ENCODE measurements at regions not wholly inside any gene's neighbourhood (a gene's known extent, or its start where the extent isn't known, plus 50 kb on each side); places are given as distances from the start of the nearest gene placed in this dataset.

DNA sequence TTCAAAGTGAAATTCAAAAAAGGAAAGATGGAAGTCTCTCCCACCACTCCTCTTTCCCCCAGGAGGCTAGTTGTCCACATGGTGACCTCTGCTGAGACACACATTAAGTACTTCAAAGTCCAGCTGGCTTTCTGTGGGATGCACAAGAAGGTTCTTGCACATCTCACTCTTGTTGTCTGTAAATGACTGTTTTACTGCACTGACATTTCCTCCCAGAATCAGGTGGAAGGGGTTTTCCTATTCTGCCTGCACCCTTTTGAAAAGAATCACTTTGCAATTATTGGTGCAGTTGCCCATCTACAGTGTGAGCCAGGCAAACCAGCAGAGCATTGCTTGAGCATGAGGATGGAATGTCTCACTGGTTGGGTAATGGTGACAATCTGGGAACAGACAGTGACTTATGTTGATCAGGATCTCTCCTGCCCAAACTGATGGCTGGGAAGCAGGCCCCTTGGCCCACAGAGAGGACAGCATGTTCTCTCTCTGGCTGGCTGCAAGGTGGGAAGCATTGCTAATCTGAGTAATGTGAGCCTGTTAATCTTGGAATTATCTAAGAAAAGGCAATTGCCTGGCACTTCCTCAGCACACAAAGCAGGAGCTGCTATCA is 347.7 kb upstream of the SATB1 start:
- DNase-seq (ENCODE audit: low spot score), result no peak

- no peak for DNase-seq (ENCODE audit: low spot score)
Observed at GRCh38 chr3:18771931-18772330, 346.8 kb upstream of the SATB1 start.

DNA sequence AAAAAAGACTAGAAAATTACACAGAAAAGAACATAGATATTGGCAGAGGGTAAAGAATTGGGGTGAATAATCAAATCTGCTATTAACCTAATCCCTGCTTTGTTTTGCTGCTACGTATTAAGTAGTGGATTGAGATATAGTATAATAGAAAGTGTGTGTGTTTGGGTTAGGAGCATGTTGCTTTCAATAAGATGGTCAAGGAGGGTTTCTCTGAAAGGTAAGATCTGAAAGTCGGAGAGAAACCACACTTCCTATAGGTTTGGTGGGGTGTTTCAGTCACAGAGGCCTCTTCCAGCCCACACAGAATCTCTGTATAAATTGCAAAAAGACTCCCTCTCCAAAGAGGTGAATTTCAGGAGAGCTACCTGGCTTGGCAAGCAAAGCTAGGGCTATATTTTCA is 345.7 kb upstream of the SATB1 start:
- DNase-seq (ENCODE audit: low spot score), result no peak

DNA sequence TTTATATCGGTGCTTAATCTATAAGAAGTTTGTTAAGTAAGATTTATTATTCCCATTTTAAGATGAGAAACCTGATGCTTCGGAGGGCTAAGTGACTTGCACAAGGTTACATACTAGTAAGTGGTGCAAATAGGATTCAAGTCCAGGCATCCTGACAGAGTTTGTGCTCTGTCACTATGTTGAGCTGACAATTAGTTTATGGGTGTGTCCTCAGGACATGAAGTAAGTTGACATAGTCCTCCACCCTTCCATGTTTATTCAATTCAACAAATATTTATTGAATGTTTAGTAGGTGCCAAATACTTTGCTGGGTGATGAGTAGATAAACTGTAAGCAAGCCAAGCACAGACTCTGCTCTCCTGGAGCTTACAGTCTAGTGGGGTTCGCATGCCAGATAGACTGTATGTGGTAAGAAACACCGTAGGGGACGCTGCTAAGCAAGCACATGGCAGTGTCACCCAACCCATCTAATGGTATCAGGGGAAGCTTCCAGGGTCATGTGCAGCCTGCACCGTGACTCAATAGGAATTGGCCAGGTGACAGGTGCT is 342.7 kb upstream of the SATB1 start:
- DNase-seq (ENCODE audit: low spot score), result no peak

DNA sequence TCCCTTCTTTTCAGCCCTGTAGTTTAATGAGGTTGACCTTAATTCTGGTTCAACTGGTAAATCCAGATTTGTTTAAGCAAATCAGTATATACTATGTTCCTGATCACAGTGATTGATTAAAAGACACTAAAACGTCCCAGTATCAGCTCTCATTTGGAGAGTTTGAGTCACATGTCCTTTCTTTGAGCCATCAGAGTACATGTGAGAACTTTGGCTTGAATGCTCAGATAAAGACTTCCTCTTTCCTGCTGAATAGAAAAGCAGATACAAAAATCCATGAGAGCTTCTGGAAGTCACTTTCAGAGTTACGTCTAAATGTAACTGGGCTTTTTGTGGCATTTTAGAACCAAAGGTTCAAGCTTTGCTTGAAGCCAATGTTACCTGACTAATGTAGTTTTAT is 341.8 kb upstream of the SATB1 start:
- no peak for DNase-seq (ENCODE audit: low spot score)

DNA sequence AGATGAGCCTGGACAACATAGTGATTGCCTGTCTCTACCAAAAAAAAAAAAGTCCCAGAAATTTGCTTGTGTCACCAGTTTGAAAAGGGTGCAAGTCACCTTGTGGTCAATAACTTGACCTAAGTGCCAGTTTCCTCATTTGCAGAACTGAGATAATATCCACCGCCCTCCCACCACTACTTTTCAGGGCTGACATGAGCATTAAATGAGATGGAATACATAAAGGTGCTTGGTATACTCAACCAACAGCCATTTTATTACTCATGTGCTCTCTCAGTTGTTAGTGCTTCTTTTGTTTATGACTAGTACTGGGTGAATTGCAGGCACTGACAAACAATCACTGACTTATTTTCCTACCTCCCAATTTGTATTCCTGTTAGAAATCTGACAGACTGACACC is 340.5 kb upstream of the SATB1 start:
- no peak for DNase-seq (ENCODE audit: low spot score)

GRCh38 chr3:18765161-18765560 is 340.0 kb upstream of the SATB1 start:
- no peak for DNase-seq (ENCODE audit: low spot score)

DNA sequence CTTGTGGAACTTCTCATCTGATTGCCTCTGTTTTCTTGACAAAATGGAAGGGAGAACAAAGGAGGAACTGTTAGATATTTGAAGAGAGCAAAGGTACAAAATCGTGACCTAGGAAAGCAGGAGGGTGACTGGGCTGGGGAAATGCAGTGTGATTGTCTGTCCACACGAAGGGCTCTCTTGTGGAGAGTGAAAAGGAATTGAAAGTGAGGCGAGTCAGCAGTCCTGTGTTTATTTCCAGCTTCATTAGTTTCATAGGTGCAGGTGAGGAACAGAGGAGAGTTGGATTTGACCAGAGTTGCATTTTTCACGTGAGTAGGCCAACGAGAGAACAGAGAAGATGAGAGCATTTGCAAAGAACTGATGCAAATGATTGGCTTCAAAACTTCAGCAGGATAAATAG is 336.4 kb upstream of the SATB1 start:
- DNase-seq (ENCODE audit: low spot score), result no peak

GRCh38 chr3:18758047-18758704 is 333.0 kb upstream of the SATB1 start:
- peak; percentile 85 for DNase-seq (ENCODE audit: low spot score)

DNA sequence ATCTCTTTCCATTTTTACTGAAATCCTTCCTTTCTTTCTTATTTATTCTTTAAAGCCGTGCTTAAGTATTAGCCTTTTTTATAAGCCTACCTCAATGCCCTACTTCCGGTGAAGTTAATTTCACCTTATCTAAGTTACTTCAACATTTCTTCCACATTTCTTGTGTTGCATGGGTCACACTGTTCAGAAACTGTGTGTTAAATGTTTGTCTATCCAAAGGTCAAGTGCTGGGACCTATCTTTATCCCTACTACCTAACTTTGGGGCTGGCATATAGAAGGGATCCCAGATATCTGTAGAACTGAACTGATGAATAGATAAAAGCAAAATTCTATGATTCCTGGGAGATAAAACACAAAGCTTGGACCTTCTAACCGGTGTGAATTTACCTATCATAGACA is 332.3 kb upstream of the SATB1 start:
- no peak for DNase-seq (ENCODE audit: low spot score)

DNA sequence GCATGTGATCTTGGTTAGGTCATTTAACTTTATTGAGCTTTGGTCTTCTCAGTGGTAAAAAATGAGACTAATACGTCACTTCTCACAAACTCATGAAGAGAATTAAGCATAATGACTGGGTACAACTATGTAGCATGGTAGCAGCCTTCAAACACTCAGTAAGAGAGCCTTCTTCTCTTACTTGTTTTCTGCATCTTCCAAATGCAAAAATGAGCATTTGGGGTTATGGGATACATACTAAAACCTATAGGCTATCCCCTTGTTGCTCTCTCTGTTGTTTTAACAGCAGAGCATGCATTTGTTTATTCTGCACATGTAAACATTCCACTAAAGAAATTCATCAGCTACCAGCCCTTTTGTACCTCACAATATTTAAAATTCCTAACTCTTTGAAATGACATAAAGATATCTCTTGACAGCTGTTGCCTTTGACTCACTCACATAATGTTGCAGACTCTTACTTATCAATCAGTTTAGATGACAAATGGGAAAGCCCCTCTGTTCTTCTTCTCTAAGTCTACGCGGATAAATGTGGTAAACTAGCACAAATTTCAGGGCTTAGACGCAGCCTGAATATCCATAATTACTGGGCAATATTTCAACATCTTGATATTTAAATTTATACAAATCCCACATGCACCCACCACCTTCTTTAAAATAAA is 327.3 kb upstream of the SATB1 start:
- DNase-seq (ENCODE audit: low spot score), result no peak

GRCh38 chr3:18751514-18751913 is 326.4 kb upstream of the SATB1 start:
- peak; percentile 62 for DNase-seq (ENCODE audit: low spot score)

GRCh38 chr3:18747383-18747782 is 322.2 kb upstream of the SATB1 start:
- peak; percentile 25 for DNase-seq (ENCODE audit: low spot score)

GRCh38 chr3:18745472-18745871 is 320.3 kb upstream of the SATB1 start:
- no peak for DNase-seq (ENCODE audit: low spot score)

- no peak for DNase-seq (ENCODE audit: low spot score)
Observed at GRCh38 chr3:18744472-18744871, 319.3 kb upstream of the SATB1 start.

DNA sequence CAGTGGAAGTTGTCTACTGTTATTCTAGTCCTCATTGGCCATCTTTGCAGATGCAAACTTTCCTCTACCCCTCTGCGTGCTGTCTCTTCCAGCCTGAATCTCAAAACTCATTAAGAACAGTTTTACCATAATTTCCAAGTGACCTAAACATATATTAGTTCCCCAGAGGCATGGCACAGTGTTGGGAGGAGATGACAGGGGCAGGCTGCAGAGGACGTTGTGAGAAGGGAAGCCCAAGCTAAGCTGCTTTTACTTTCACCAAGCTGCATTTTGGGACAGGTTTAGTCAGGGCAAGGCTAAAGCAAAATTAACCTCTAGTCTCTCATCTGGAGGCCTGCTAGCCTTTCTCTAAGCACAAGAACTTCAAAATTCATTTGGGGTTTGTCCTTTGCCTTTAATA is 318.6 kb upstream of the SATB1 start:
- DNase-seq (ENCODE audit: low spot score), result no peak

- peak; percentile 76 for DNase-seq (ENCODE audit: low spot score)
Observed at GRCh38 chr3:18740631-18741583, 315.8 kb upstream of the SATB1 start.

GRCh38 chr3:18739099-18739433 is 313.9 kb upstream of the SATB1 start:
- DNase-seq (ENCODE audit: low spot score), result no peak

- no peak for DNase-seq (ENCODE audit: low spot score)
Observed at GRCh38 chr3:18738393-18739098, 313.4 kb upstream of the SATB1 start.

- DNase-seq (ENCODE audit: low spot score), result no peak
Observed at GRCh38 chr3:18735005-18735404, 309.9 kb upstream of the SATB1 start.

DNA sequence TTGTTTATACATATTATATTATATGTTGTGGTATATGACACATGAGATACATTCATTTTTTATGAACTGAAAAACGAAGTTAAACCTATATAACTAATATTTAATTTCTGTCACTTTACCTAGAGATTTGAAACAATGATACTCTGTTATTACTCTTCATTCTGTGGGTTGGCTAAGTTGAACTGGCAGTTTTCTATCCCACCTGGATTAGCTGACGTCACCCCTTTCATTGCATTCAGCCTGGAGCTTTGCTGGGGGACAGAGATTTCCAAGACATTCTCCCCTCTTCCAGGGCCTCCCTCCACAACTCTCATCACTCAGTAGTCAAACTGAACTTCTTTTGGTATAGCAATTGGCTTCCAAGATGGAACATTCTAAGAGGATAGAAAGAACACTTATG is 309.2 kb upstream of the SATB1 start:
- no peak for DNase-seq (ENCODE audit: low spot score)

DNA sequence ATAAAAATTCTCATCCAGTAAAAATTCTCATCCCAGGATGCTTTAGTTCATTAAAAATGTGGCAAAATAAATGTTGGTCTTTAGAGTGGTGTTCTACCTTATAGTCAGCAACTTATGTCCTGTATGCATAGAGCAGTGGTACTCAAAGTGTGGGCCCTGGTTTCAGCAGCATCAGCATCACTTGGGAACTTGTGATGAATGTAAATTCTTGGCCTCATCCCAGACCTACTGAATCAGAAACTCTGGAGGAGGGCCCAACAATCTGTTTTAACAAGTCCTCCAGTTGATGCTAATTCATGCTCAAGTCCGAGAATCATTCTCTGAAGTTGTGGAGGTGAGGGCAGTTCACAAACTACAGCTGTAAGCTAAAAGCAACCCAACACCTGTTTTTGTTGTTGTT is 307.3 kb upstream of the SATB1 start:
- DNase-seq (ENCODE audit: low spot score), result no peak
